ENCODE measurements at regions not wholly inside any gene's neighbourhood (a gene's known extent, or its start where the extent isn't known, plus 50 kb on each side); places are given as distances from the start of the nearest gene placed in this dataset.
"Not testable (repeated sequence)": the region's sequence is repeated elsewhere in the genome, so short reads cannot be mapped to it uniquely, and the experiment has no call there.

GRCh38 chr9:65223986-65224385, 61.0 kb downstream of the FOXD4L5 start:
- peak; percentile 13 for DNase-seq (ENCODE audit: low read depth)

- not testable (repeated sequence) for DNase-seq (ENCODE audit: low read depth)
Measured at GRCh38 chr9:65208834-65209233, 76.2 kb downstream of the FOXD4L5 start.

DNA sequence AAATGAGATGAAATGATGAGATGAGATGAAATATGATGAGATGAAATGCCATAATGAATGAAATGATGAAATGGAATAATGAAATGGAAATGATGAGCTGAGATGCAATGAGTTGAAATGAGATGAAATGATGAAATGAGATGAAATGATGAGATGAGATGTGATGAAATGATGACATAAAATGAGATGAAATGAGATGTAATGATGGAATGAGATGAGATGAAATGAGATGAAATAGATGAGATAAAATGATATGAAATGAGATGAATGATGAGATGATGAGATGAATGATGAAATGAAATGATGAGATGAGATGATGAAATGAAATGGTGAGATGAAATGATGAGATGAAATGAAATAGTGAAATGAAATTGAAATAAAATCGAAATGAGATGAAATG, 77.7 kb downstream of the FOXD4L5 start:
- DNase-seq (ENCODE audit: low read depth): not testable (repeated sequence)

GRCh38 chr9:65205853-65206252, 79.2 kb downstream of the FOXD4L5 start:
- not testable (repeated sequence) for DNase-seq (ENCODE audit: low read depth)

DNA sequence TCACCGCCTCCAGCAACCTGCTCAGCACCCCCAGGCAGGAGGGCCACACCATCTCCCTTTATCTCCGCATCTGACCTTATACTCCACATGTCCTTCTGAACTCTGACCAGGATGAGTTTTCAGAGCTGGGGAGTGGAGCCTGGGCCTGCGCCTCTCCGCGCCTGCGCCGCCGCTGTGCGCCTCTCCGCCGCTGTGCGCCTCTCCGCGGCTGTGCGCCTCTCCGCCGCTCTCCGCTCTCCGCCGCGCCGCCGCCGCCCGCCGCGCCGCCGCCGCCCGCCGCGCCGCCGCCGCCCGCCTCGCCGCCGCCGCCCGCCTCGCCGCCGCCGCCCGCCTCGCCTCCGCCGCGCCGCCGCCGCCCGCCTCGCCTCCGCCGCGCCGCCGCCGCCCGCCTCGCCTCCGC, 89.2 kb downstream of the FOXD4L5 start:
- not testable (repeated sequence) for DNase-seq (ENCODE audit: low read depth)

GRCh38 chr9:65155937-65156336, 129.1 kb downstream of the FOXD4L5 start:
- DNase-seq (ENCODE audit: low read depth): not testable (repeated sequence)

All from activated T-cell treated with anti-CD3 and anti-CD28 coated beads for 24 hours (primary cell).